ENCODE measurements at regions not wholly inside any gene's neighbourhood (a gene's known extent, or its start where the extent isn't known, plus 50 kb on each side); places are given as distances from the start of the nearest gene placed in this dataset.
A peak's percentile ranks its signal among the peaks of the same experiment; 100 is the strongest.

DNA sequence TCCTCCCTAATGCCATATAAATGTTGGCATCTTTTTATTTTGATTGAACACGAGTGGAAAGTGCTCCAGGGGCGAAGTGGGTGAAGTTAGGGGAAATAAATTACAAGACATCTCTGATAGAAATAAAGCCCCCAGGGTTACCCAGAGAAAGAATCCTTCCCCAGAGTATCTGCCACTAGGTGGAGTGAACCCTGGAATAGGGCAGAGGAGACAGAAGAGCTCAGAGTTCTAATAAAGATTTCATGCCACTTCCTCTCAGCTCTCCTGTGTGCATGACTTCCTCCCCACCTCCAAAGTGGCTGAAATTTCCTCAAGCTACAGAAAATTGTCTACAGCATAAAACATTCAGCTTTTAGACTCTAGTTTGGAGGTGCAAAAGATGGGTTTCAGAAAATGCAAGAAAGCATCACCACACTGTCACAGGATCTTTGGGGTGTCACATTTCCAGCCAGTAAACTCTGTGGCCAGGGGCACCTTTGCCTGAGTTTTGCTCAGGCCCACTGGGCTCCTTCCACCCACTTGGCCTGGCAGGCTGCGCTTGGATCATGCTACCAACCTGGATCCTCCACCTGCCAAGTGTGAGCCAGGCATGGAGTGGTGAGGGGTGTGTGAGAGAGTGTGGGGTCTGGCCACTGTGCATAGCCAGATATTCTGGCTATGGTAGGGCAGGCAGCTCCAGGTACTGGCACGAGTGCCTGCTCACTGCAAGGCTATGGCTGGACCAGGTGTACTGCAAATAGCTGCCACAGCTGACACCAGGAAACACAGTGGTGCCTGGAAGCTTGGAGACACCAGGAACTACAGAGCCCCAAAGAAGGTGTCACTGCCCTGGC lies 208.8 kb upstream of the USP25 start:
- Histone ChIP-seq H3K4me3 (no peak overlapping the region), H3K36me3 (no peaks in the 10 kb centered on the region), H3K4me1 (no peaks in the 10 kb centered on the region), H3K9me3 (no peaks in the 10 kb centered on the region), H3K27me3 (no peaks in the 10 kb centered on the region), H3K27ac (no peak overlapping the region)
- TF ChIP-seq, protein P1, sequence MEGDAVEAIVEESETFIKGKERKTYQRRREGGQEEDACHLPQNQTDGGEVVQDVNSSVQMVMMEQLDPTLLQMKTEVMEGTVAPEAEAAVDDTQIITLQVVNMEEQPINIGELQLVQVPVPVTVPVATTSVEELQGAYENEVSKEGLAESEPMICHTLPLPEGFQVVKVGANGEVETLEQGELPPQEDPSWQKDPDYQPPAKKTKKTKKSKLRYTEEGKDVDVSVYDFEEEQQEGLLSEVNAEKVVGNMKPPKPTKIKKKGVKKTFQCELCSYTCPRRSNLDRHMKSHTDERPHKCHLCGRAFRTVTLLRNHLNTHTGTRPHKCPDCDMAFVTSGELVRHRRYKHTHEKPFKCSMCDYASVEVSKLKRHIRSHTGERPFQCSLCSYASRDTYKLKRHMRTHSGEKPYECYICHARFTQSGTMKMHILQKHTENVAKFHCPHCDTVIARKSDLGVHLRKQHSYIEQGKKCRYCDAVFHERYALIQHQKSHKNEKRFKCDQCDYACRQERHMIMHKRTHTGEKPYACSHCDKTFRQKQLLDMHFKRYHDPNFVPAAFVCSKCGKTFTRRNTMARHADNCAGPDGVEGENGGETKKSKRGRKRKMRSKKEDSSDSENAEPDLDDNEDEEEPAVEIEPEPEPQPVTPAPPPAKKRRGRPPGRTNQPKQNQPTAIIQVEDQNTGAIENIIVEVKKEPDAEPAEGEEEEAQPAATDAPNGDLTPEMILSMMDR (IDR thresholded peaks at IDR 0.05), result no peak
- TF ChIP-seq POLR2AphosphoS5 (IDR thresholded peaks at IDR 0.05), result no peak
- no peak for TF ChIP-seq EP300 (IDR thresholded peaks at IDR 0.05)
- TF ChIP-seq POLR2A (IDR thresholded peaks at IDR 0.05), result no peak
- 52% methylated on average over 3 of the region's 4 CpGs for WGBS
- DNase-seq (ENCODE audit: low spot score in 2 of 2), result no peak

DNA sequence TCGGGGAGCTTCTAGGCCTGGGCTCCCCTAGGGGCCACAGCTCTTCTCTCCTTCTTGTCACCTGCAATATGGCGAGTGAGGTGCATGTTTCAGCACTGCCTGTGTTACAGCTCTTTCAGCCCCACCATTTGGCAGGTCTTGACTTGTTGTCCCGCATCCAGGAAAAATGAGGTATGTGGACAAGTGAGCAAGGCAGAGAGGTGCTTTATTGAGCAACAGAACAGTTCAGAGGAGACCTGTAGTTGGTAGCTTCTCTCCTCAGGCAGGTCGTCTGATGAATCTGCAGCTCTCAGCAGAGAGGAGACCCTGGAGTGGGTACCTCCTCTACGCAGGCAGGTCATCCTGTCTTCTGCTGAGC lies 208.2 kb upstream of the USP25 start:
- no peaks in the 10 kb centered on the region for H3K36me3 ChIP-seq
- H3K4me3 ChIP-seq, result no peak overlapping the region
- TF ChIP-seq EP300 (IDR thresholded peaks at IDR 0.05) (no peak), POLR2AphosphoS5 (IDR thresholded peaks at IDR 0.05) (no peak), POLR2A (IDR thresholded peaks at IDR 0.05) (no peak)
- TF ChIP-seq, protein P1 (IDR thresholded peaks at IDR 0.05), result no peak
- no peak overlapping the region for H3K27ac ChIP-seq
- 84% methylated on average over 4 of the region's 5 CpGs for WGBS
- no peaks in the 10 kb centered on the region for H3K9me3 ChIP-seq
- H3K27me3 ChIP-seq, result no peaks in the 10 kb centered on the region
- no peaks in the 10 kb centered on the region for H3K4me1 ChIP-seq
- no peak for DNase-seq (ENCODE audit: low spot score in 2 of 2)

DNA sequence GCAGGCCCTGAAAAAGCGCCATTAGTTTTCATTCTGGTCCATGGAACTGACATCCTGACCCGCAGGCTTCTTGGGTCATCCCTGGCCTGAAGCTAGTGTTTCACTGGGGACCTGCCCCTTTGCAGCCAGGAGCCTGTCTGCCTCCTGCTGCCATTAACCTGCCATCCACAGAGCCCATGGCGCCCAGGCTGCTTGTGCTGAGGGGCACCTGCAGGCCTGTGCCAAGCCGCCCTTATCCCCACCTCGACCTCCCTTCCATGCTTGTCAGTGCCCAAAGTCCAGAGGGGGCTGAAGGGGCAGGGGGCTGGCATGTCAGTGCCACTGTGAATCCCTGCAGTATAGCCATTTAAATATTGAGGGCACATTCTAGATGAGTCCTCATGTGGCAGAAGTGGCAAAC lies 207.6 kb upstream of the USP25 start:
- Histone ChIP-seq H3K27me3 (no peaks in the 10 kb centered on the region), H3K27ac (no peak overlapping the region), H3K36me3 (no peaks in the 10 kb centered on the region), H3K9me3 (no peaks in the 10 kb centered on the region), H3K4me1 (no peaks in the 10 kb centered on the region), H3K4me3 (no peak overlapping the region)
- WGBS, result 100% methylated on average over 1 of the region's 5 CpGs
- peak; percentile 29 to 69 for DNase-seq (ENCODE audit: low spot score in 2 of 2)
- TF ChIP-seq POLR2A (IDR thresholded peaks at IDR 0.05) (no peak), POLR2AphosphoS5 (IDR thresholded peaks at IDR 0.05) (no peak), EP300 (IDR thresholded peaks at IDR 0.05) (no peak)
- TF ChIP-seq, protein P1 (IDR thresholded peaks at IDR 0.05), result no peak

DNA sequence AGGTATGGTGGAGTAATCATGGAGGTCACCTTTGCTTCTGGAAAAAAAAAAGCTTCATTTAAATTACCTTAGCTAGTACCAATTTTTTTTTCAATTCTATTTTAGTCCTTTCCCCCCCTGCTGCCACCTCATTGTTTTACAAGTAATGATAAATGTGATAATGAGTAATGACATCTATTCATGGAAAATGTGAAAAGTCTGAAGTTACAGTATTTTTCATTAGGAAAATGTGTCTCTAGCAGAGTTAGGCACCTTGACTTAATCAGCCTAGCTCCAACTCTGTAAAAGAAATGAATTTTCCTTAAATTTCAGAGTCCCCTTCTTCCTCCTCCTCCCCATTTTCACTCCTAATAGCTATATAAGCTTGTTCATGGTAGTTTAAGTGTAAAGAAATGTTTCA lies 204.9 kb upstream of the USP25 start:
- DNase-seq (ENCODE audit: low spot score in 2 of 2), result no peak
- no peaks in the 10 kb centered on the region for H3K4me1 ChIP-seq
- no peak overlapping the region for H3K4me3 ChIP-seq
- no peaks in the 10 kb centered on the region for H3K27me3 ChIP-seq
- no peak overlapping the region for H3K27ac ChIP-seq
- H3K9me3 ChIP-seq, result no peaks in the 10 kb centered on the region
- H3K36me3 ChIP-seq, result no peaks in the 10 kb centered on the region
- TF ChIP-seq, protein P1 (IDR thresholded peaks at IDR 0.05), result no peak
- TF ChIP-seq POLR2A (IDR thresholded peaks at IDR 0.05) (no peak), POLR2AphosphoS5 (IDR thresholded peaks at IDR 0.05) (no peak)

DNA sequence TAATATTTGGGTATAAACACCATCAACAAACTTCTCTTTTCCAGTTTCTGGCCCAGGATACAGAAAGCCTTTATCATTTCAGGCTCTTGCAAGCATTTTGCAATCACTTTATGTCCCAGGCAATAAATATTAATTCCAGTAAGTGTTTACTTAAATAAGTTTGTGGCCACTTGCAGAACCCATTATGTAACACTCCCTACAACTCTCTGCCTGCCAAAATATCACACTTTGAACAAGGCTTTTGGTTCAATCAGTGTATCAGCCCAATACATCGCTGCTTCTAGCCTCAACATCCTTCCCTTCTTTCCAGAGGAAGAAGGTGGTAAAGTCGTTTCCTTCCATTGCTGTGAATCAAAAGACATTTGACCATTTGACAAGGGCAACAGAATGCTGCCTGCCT lies 203.0 kb upstream of the USP25 start:
- no peak for DNase-seq (ENCODE audit: low spot score in 2 of 2)
- no peaks in the 10 kb centered on the region for H3K4me1 ChIP-seq
- peaks cover 3% of the 10 kb centered on the region for H3K27me3 ChIP-seq
- no peak overlapping the region for H3K27ac ChIP-seq
- 44% methylated on average over 2 of the region's 2 CpGs for WGBS
- TF ChIP-seq EP300 (IDR thresholded peaks at IDR 0.05) (no peak), POLR2A (IDR thresholded peaks at IDR 0.05) (no peak), POLR2AphosphoS5 (IDR thresholded peaks at IDR 0.05) (no peak)
- TF ChIP-seq, protein P1 (IDR thresholded peaks at IDR 0.05), result no peak
- H3K4me3 ChIP-seq, result no peak overlapping the region
- H3K9me3 ChIP-seq, result no peaks in the 10 kb centered on the region
- H3K36me3 ChIP-seq, result no peaks in the 10 kb centered on the region

Measured in suprapubic skin (tissue), 4 donors.